Glutamatergic neuron (in vitro differentiated cells): ENCODE measurements at regions not wholly inside any gene's neighbourhood (a gene's known extent, or its start where the extent isn't known, plus 50 kb on each side); places are given as distances from the start of the nearest gene placed in this dataset.

ENCODE experiments used
- DNase-seq: peaks from one replicate; pipeline ENCODE4 v3.0.0; 2022
- H3K27ac Mint-ChIP-seq: one replicate; pipeline ENCODE4 v1.8.0; 2020; ENCODE audit warnings: mild to moderate bottlenecking, mixed read lengths, inconsistent platforms; ENCODE audit not compliant: unreplicated experiment
- H3K27me3 Mint-ChIP-seq: one replicate; pipeline ENCODE4 v1.8.0; 2020; ENCODE audit warnings: mild to moderate bottlenecking, moderate library complexity, mixed read lengths, inconsistent platforms; ENCODE audit not compliant: unreplicated experiment
- H3K36me3 Mint-ChIP-seq: one replicate; pipeline ENCODE4 v1.8.0; 2020; ENCODE audit warnings: mild to moderate bottlenecking, mixed read lengths, inconsistent platforms; ENCODE audit not compliant: unreplicated experiment
- H3K4me1 Mint-ChIP-seq: one replicate; pipeline ENCODE4 v1.8.0; 2020; ENCODE audit warnings: mild to moderate bottlenecking, low read depth, mixed read lengths, inconsistent platforms; ENCODE audit not compliant: unreplicated experiment
- H3K4me3 Mint-ChIP-seq: one replicate; pipeline ENCODE4 v1.8.0; 2020; ENCODE audit warnings: mild to moderate bottlenecking, mixed read lengths, inconsistent platforms; ENCODE audit not compliant: unreplicated experiment
- H3K9me3 Mint-ChIP-seq: one replicate; pipeline ENCODE4 v1.8.0; 2020; ENCODE audit warnings: mild to moderate bottlenecking, moderate library complexity, mixed read lengths, inconsistent platforms; ENCODE audit not compliant: unreplicated experiment
- CTCF ChIP-seq: fragments of 200-600 bp; sonication (generic); IDR thresholded peaks from one replicate; pipeline ENCODE4 v1.5.0; 2021; ENCODE audit not compliant: partially characterized antibody, unreplicated experiment

GRCh38 chr1:84756001-84756400, 65.7 kb upstream of the SSX2IP start:
- Mint-ChIP-seq H3K27me3 (peaks cover 6% of the 10 kb centered on the region), H3K4me1 (peaks cover 37% of the 10 kb centered on the region), H3K4me3 (no peak overlapping the region), H3K36me3 (no peaks in the 10 kb centered on the region), H3K27ac (no peak overlapping the region), H3K9me3 (peaks cover 9% of the 10 kb centered on the region)
- no peak for TF ChIP-seq CTCF
- DNase-seq: no peak

- no peaks in the 10 kb centered on the region for H3K36me3 Mint-ChIP-seq
- H3K4me1 Mint-ChIP-seq: peaks cover 37% of the 10 kb centered on the region
- H3K4me3 Mint-ChIP-seq: no peak overlapping the region
- TF ChIP-seq CTCF: no peak
- H3K27ac Mint-ChIP-seq: no peak overlapping the region
- peaks cover 9% of the 10 kb centered on the region for H3K9me3 Mint-ChIP-seq
- no peak for DNase-seq
- peaks cover 6% of the 10 kb centered on the region for H3K27me3 Mint-ChIP-seq
Measured at GRCh38 chr1:84755216-84755615, 65.0 kb upstream of the SSX2IP start.

- no peak for DNase-seq
- peak overlapping the region; percentile 15 for H3K27ac Mint-ChIP-seq
- H3K4me1 Mint-ChIP-seq: peaks cover 30% of the 10 kb centered on the region
- H3K9me3 Mint-ChIP-seq: peaks cover 9% of the 10 kb centered on the region
- H3K4me3 Mint-ChIP-seq: no peak overlapping the region
- H3K36me3 Mint-ChIP-seq: no peaks in the 10 kb centered on the region
- H3K27me3 Mint-ChIP-seq: peaks cover 6% of the 10 kb centered on the region
- no peak for TF ChIP-seq CTCF
Measured at GRCh38 chr1:84754386-84754703, 64.1 kb upstream of the SSX2IP start.

DNA sequence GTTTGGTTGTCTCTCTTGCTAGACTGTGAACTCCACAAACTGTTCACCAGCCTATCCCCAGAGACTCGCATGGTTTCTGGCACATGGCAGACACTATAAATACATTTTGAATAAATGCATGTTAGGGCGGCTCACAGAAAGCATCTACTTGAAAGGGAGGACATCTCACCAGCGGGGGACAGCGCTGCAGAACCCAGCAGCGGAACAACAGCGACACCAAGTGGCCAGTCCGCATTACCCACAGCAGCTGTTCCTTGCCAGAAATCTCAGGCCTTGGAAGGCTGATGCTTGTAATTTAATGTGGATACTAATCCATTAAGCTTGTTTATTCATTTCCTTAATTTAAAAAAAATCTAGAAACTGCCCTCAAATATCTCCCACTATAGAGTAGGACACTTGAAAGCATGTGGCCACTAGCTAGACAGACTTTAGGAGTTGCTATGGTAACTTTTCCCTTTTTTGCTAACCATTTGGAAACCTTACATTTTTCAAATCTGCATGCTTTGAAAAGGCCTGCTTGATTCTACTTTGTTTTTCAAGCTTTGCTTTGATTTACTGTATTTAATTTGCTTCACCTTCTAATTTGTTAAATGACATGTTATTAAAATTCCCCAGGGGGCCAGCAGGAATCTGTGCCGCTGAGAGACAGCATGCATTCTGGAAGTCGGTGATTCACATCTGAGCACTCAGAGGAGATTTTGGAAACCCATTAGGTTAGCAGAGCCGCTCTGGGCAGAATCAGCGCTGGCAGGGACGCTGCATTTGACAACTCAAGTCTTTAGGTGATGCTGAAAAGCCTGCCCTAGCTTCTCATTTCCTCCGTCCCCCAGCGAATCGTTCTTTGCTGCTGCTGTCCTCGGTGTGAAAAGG, 63.5 kb upstream of the SSX2IP start:
- Mint-ChIP-seq H3K9me3 (peaks cover 4% of the 10 kb centered on the region), H3K4me3 (peak overlapping the region; percentile 41), H3K4me1 (peaks cover 25% of the 10 kb centered on the region), H3K27ac (peak overlapping the region; percentile 15), H3K36me3 (no peaks in the 10 kb centered on the region), H3K27me3 (peaks cover under 1% of the 10 kb centered on the region)
- DNase-seq: peak; percentile 82
- TF ChIP-seq CTCF: peak; percentile 95

DNA sequence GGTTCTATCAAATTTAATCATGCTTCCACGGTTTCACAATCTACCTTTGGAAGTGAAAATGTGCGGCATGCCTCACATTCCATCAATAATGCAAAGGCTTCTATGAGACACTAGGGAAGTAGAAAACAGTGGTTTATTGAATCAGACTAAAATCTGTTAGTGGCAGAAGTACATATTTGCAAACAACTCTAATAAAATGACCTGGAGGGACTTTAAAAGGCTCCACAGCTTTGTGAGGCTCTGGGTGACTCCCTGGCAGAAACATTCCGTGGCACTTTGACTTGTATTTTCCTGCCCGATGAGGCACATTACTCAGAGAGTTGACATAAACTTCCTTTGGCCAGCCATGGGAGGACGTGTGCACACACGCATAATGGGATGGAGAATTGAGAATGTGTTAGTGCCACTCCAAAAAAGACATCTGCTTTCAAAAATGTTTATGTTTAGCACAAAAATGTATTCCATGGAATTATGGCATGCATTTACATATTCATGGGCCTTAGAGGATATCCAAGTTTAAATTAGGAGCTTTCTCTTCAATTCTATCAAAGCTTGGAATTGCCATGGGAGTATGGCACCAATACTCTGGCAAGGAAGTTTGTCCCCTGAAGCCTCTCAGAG, 60.0 kb upstream of the SSX2IP start:
- DNase-seq: no peak
- H3K27ac Mint-ChIP-seq: no peak overlapping the region
- H3K27me3 Mint-ChIP-seq: peaks cover 2% of the 10 kb centered on the region
- no peak for TF ChIP-seq CTCF
- H3K4me1 Mint-ChIP-seq: peaks cover 10% of the 10 kb centered on the region
- H3K9me3 Mint-ChIP-seq: peaks cover 4% of the 10 kb centered on the region
- no peak overlapping the region for H3K4me3 Mint-ChIP-seq
- H3K36me3 Mint-ChIP-seq: no peaks in the 10 kb centered on the region
